ENCODE measurements at regions not wholly inside any gene's neighbourhood (a gene's known extent, or its start where the extent isn't known, plus 50 kb on each side); places are given as distances from the start of the nearest gene placed in this dataset.

DNA sequence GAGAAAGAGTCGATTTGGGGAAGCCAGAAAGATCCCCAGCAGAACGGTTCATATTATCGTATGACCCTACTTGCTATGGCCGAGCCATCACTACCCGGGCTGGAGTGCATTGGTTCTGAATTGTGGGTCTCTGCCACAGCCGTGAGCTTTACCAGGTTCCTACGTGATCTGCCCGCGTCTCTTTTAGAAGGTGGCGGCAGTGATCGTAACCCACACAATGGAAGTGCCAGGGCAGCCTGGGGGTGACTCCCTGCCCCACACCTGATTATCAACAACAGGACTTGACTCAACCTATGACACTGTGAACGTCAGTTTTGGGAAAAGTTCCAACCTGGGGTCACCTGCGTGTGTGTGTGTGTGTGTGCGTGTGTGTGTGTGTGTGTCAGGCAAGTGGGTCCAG, 90.8 kb downstream of the SHOX start:
- DNase-seq (no peak), ATAC-seq (ENCODE audit: low read depth in 2 of 2) (no peak)
- Mint-ChIP-seq H3K27me3 (no peaks in the 10 kb centered on the region), H3K27ac (no peak overlapping the region), H3K4me3 (no peak overlapping the region), H3K36me3 (peaks cover 0 to 3% of the 10 kb centered on the region in 2 donors), H3K9me3 (peaks cover 7 to 20% (median 16%) of the 10 kb centered on the region in 7 donors), H3K4me1 (no peaks in the 10 kb centered on the region)

DNA sequence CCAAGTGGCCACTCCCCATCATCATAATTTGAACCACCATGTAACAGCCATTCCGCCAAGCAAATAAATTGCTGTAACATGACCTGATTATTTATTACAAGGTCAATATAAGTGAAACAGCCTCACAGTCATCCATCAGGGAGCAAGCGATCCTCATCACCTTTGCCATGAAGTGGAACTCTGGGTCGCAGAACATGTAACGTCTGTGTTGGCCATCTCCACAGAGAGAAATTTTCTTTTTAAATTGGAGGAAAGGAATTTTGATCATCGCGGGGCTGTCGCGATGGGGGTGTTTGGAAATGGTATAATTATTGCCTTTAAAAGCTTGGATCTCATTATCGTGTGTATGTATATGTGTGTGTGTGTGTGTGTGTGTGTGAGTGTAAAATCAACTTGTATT, 90.2 kb downstream of the SHOX start:
- no peak overlapping the region for H3K4me3 Mint-ChIP-seq
- H3K4me1 Mint-ChIP-seq, result no peaks in the 10 kb centered on the region
- H3K27me3 Mint-ChIP-seq, result no peaks in the 10 kb centered on the region
- peaks cover 0 to 4% of the 10 kb centered on the region in 2 donors for H3K36me3 Mint-ChIP-seq
- no peak overlapping the region for H3K27ac Mint-ChIP-seq
- peaks cover 7 to 25% (median 16%) of the 10 kb centered on the region in 7 donors for H3K9me3 Mint-ChIP-seq
- DNase-seq (no peak), ATAC-seq (ENCODE audit: low read depth in 2 of 2) (no peak)

DNA sequence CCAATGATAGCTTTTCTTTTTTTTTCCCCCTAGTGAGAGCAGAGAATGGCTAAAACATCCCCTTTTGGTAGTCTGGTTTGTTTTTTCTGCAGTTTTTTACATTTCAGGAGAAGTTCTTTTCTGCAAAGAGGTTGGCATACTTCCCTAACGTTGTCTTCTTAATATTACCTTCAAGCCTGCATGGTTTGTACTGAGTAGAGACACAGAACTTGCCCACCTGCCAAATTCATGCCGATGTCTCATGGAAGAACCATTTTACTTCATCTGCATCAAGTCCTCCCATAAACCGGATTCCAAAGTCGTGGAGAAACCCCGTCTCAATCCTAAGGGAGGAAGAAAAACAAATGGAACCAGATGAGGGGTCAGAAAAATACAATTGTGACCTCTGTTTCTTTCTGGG, 89.7 kb downstream of the SHOX start:
- no peaks in the 10 kb centered on the region for H3K27me3 Mint-ChIP-seq
- DNase-seq (no peak), ATAC-seq (ENCODE audit: low read depth in 2 of 2) (no peak)
- H3K4me1 Mint-ChIP-seq, result no peaks in the 10 kb centered on the region
- H3K27ac Mint-ChIP-seq, result no peak overlapping the region
- no peak overlapping the region for H3K4me3 Mint-ChIP-seq
- H3K36me3 Mint-ChIP-seq, result peaks cover 0 to 4% of the 10 kb centered on the region in 2 donors
- H3K9me3 Mint-ChIP-seq, result peaks cover 4 to 28% (median 20%) of the 10 kb centered on the region in 7 donors

DNA sequence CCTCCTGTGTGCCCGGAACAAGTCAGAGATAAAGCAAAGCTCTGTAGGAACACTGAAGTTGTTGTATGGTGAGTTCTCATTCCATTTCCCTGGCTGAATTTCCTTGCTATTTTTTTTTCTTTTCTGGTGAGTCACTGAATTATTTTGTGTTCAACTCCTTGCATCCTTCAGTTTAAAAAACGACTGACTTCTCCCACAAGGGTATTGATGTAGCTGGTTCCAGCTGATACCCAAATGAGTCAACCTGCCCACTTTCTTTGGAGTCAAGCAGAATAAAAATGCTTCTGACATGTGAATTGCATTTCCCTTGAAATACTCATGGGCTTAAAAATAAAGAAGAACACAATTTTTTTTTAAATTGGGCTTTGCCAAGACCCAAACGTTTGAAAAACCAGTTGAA, 85.5 kb downstream of the SHOX start:
- H3K4me3 Mint-ChIP-seq, result no peak overlapping the region
- no peak overlapping the region for H3K27ac Mint-ChIP-seq
- H3K9me3 Mint-ChIP-seq, result peaks cover 13 to 33% (median 17%) of the 10 kb centered on the region in 7 donors
- no peaks in the 10 kb centered on the region for H3K4me1 Mint-ChIP-seq
- no peaks in the 10 kb centered on the region for H3K27me3 Mint-ChIP-seq
- H3K36me3 Mint-ChIP-seq, result peaks cover 8% of the 10 kb centered on the region in 2 donors
- ATAC-seq (ENCODE audit: low read depth in 2 of 2) (no peak), DNase-seq (no peak)

DNA sequence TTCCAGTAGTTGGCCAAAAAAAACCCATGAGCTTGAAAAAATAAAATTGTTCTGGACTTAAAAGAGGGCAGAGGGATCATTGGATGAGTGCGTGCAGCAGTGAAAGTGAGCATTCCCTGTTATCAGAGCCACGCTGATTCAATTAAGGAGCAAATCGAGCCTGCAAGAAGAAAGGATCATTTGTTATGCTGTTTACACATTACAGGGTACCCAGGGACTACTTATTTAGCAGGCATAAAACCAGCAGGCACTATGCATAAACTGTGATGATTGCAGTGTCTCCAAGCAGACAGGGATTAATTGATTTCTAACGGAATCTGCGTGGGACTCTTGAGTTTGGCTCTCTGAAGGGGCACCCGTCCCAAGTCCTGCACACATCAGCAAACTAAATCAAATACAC, 83.5 kb downstream of the SHOX start:
- Mint-ChIP-seq H3K9me3 (peaks cover 14 to 42% (median 28%) of the 10 kb centered on the region in 7 donors), H3K27ac (no peak overlapping the region), H3K4me3 (no peak overlapping the region), H3K27me3 (peaks cover 0 to 5% (median 0%) of the 10 kb centered on the region in 3 donors), H3K36me3 (peaks cover 8% of the 10 kb centered on the region in 2 donors), H3K4me1 (no peaks in the 10 kb centered on the region)
- DNase-seq (no peak), ATAC-seq (ENCODE audit: low read depth in 2 of 2) (no peak)

All from naive B cell (primary cell).